Endothelial cell (in vitro differentiated cells): ENCODE measurements at regions not wholly inside any gene's neighbourhood (a gene's known extent, or its start where the extent isn't known, plus 50 kb on each side); places are given as distances from the start of the nearest gene placed in this dataset.

Experiments used
- DNase-seq: peaks from one replicate; pipeline ENCODE4 v3.0.0; 2021; ENCODE audit warnings: low spot score
- H3K27ac Mint-ChIP-seq: one replicate; pipeline ENCODE4 v1.8.0; 2021; ENCODE audit warnings: mixed read lengths, inconsistent platforms; ENCODE audit not compliant: unreplicated experiment
- H3K27me3 Mint-ChIP-seq: one replicate; pipeline ENCODE4 v1.8.0; 2021; ENCODE audit warnings: mild to moderate bottlenecking, moderate library complexity, mixed read lengths, inconsistent platforms; ENCODE audit not compliant: unreplicated experiment
- H3K36me3 Mint-ChIP-seq: one replicate; pipeline ENCODE4 v1.8.0; 2021; ENCODE audit warnings: mild to moderate bottlenecking, low read depth, mixed read lengths, inconsistent platforms; ENCODE audit not compliant: unreplicated experiment
- H3K4me1 Mint-ChIP-seq: one replicate; pipeline ENCODE4 v1.8.0; 2021; ENCODE audit warnings: mild to moderate bottlenecking, mixed read lengths, inconsistent platforms; ENCODE audit not compliant: unreplicated experiment
- H3K4me3 Mint-ChIP-seq: one replicate; pipeline ENCODE4 v1.8.0; 2021; ENCODE audit warnings: mild to moderate bottlenecking, mixed read lengths, inconsistent platforms; ENCODE audit not compliant: unreplicated experiment
- H3K9me3 Mint-ChIP-seq: one replicate; pipeline ENCODE4 v1.8.0; 2021; ENCODE audit warnings: mixed read lengths, inconsistent platforms; ENCODE audit not compliant: unreplicated experiment
- CTCF ChIP-seq: fragments of 200-600 bp; sonication (generic); IDR thresholded peaks from one replicate; pipeline ENCODE4 v1.5.0; 2021; ENCODE audit warnings: antibody characterized with exemption; ENCODE audit not compliant: unreplicated experiment

GRCh38 chr12:88985011-88985410 is 367.3 kb downstream of the DUSP6 start:
- no peak for DNase-seq
- Mint-ChIP-seq H3K27me3 (no peaks in the 10 kb centered on the region), H3K4me3 (no peak overlapping the region), H3K36me3 (no peaks in the 10 kb centered on the region), H3K27ac (no peak overlapping the region), H3K4me1 (no peaks in the 10 kb centered on the region), H3K9me3 (no peaks in the 10 kb centered on the region)
- TF ChIP-seq CTCF = no peak

GRCh38 chr12:88982694-88983093 is 369.6 kb downstream of the DUSP6 start:
- H3K27ac Mint-ChIP-seq = no peak overlapping the region

GRCh38 chr12:88977115-88977514 is 375.2 kb downstream of the DUSP6 start:
- no peak for TF ChIP-seq CTCF
- no peak for DNase-seq
- H3K36me3 Mint-ChIP-seq = no peaks in the 10 kb centered on the region
- no peak overlapping the region for H3K27ac Mint-ChIP-seq
- H3K4me1 Mint-ChIP-seq = no peaks in the 10 kb centered on the region
- H3K9me3 Mint-ChIP-seq = no peaks in the 10 kb centered on the region
- H3K4me3 Mint-ChIP-seq = no peak overlapping the region
- H3K27me3 Mint-ChIP-seq = no peaks in the 10 kb centered on the region

More at GRCh38 chr12:88982694-88983093, 369.6 kb downstream of the DUSP6 start:
- no peaks in the 10 kb centered on the region for H3K27me3 Mint-ChIP-seq
- TF ChIP-seq CTCF = no peak
- H3K9me3 Mint-ChIP-seq = no peaks in the 10 kb centered on the region
- H3K4me3 Mint-ChIP-seq = no peak overlapping the region
- no peaks in the 10 kb centered on the region for H3K36me3 Mint-ChIP-seq
- no peaks in the 10 kb centered on the region for H3K4me1 Mint-ChIP-seq
- no peak for DNase-seq

GRCh38 chr12:88973998-88974397 is 378.3 kb downstream of the DUSP6 start:
- DNase-seq = no peak
- TF ChIP-seq CTCF = no peak
- Mint-ChIP-seq H3K4me1 (no peaks in the 10 kb centered on the region), H3K36me3 (no peaks in the 10 kb centered on the region), H3K9me3 (no peaks in the 10 kb centered on the region), H3K27me3 (no peaks in the 10 kb centered on the region), H3K27ac (no peak overlapping the region), H3K4me3 (no peak overlapping the region)

- H3K27ac Mint-ChIP-seq = no peak overlapping the region
- H3K4me1 Mint-ChIP-seq = no peaks in the 10 kb centered on the region
- no peak for DNase-seq
- no peaks in the 10 kb centered on the region for H3K27me3 Mint-ChIP-seq
- H3K9me3 Mint-ChIP-seq = no peaks in the 10 kb centered on the region
- TF ChIP-seq CTCF = no peak
- H3K36me3 Mint-ChIP-seq = no peaks in the 10 kb centered on the region
- no peak overlapping the region for H3K4me3 Mint-ChIP-seq
Measured at GRCh38 chr12:88970740-88971139, 381.6 kb downstream of the DUSP6 start.
